ENCODE measurements at regions not wholly inside any gene's neighbourhood (a gene's known extent, or its start where the extent isn't known, plus 50 kb on each side); places are given as distances from the start of the nearest gene placed in this dataset.

DNA sequence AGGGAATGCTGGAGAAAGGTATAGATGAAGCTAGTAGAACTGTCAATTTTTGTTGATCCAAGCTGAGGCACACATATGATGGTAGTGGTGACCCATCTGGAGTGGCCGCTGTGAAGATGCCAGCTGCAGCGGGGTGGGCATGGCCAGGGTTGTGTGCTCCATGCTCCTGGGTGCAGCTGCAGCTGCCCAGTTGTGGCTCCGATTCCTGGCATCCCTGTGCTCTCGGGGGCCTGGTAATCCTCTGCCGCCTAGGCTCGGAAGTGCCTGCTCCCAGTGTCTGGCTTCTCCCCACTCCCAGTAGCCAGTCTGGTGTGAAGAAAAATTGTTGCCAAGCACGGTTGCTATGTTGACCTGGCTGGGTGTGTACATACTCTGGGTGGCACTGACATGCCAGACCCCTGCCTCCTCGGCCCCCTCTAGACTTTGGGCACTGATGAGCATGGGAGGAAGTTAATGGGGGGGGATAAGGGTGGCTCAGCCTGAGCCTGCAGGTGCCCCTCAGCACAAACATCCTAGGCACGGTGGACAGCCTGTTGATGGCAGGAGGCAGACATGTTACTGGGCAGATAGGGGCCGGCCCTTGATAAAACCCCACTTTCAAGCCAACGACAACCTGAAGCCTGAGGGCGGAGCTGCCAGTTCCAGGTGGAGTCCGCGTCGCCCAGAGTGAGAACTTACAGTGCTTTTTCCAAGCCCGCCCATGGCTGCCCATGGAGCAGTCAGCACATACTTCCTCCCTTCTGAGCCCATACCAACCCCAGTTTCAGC, 1400.7 kb downstream of the PCDH9 start:
- Histone ChIP-seq H3K9me3 (ENCODE audit: insufficient read depth, low read depth, low read length) (no peaks in the 10 kb centered on the region), H3K4me2 (ENCODE audit: low read length) (no peak overlapping the region), H3K27ac (ENCODE audit: low read depth, low read length) (no peak overlapping the region), H3K79me2 (ENCODE audit: insufficient read depth, low read length) (no peaks in the 10 kb centered on the region), H3K9ac (ENCODE audit: low read length) (no peak overlapping the region), H3K36me3 (ENCODE audit: insufficient read depth, low read length) (no peaks in the 10 kb centered on the region), H3K4me1 (ENCODE audit: insufficient read depth, low read length) (no peaks in the 10 kb centered on the region), H3K27me3 (ENCODE audit: insufficient read depth, low read length) (no peaks in the 10 kb centered on the region), H3K4me3 (ENCODE audit: insufficient read depth, low read depth, low read length) (no peak overlapping the region), H2AFZ (ENCODE audit: low read depth, low read length) (no peak overlapping the region), H4K20me1 (ENCODE audit: insufficient read depth, low read length) (no peaks in the 10 kb centered on the region)
- no peak for DNase-seq (ENCODE audit: low read depth)
- Mint-ChIP-seq H3K36me3 (ENCODE audit: low read depth, unreplicated experiment) (no peaks in the 10 kb centered on the region), H3K27ac (ENCODE audit: unreplicated experiment) (no peak overlapping the region), H3K9me3 (ENCODE audit: unreplicated experiment) (no peaks in the 10 kb centered on the region), H3K4me3 (ENCODE audit: unreplicated experiment) (no peak overlapping the region), H3K4me1 (ENCODE audit: low read depth, unreplicated experiment) (no peaks in the 10 kb centered on the region), H3K27me3 (ENCODE audit: low read depth, unreplicated experiment) (no peaks in the 10 kb centered on the region)
- no peak for FAIRE-seq
- TF ChIP-seq, protein P1, sequence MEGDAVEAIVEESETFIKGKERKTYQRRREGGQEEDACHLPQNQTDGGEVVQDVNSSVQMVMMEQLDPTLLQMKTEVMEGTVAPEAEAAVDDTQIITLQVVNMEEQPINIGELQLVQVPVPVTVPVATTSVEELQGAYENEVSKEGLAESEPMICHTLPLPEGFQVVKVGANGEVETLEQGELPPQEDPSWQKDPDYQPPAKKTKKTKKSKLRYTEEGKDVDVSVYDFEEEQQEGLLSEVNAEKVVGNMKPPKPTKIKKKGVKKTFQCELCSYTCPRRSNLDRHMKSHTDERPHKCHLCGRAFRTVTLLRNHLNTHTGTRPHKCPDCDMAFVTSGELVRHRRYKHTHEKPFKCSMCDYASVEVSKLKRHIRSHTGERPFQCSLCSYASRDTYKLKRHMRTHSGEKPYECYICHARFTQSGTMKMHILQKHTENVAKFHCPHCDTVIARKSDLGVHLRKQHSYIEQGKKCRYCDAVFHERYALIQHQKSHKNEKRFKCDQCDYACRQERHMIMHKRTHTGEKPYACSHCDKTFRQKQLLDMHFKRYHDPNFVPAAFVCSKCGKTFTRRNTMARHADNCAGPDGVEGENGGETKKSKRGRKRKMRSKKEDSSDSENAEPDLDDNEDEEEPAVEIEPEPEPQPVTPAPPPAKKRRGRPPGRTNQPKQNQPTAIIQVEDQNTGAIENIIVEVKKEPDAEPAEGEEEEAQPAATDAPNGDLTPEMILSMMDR (IDR thresholded peaks at IDR 0.05; ENCODE audit: insufficient read depth, low read depth, low read length): no peak
- TF ChIP-seq EZH2 (IDR thresholded peaks at IDR 0.05; ENCODE audit: insufficient read depth, low read length): no peak

DNA sequence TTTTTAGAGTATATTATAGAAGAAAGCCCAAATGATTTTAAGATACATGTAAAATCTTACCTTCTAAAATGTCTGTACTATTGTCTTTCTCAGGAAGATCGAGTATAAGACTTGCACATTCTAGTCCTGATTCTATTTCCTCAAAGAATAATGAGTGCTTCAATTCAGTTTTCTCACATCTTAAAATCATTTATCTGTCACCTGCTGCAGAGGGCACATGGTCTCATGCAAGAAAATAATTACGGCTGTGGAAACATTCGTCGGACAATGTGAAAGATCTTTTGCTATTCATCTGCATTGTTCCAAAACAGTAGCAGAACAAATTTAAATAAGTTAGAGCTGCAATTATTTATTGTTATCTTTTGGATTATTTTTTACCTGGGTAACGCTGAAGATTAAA, 1403.5 kb downstream of the PCDH9 start:
- DNase-seq (ENCODE audit: low read depth) (no peak), FAIRE-seq (no peak)
- TF ChIP-seq, protein P1 (IDR thresholded peaks at IDR 0.05; ENCODE audit: insufficient read depth, low read depth, low read length): no peak
- TF ChIP-seq EZH2 (IDR thresholded peaks at IDR 0.05; ENCODE audit: insufficient read depth, low read length): no peak
- Histone ChIP-seq H2AFZ (ENCODE audit: low read depth, low read length) (no peak overlapping the region), H3K9me3 (ENCODE audit: insufficient read depth, low read depth, low read length) (no peaks in the 10 kb centered on the region), H3K36me3 (ENCODE audit: insufficient read depth, low read length) (no peaks in the 10 kb centered on the region), H4K20me1 (ENCODE audit: insufficient read depth, low read length) (no peaks in the 10 kb centered on the region), H3K4me3 (ENCODE audit: insufficient read depth, low read depth, low read length) (no peak overlapping the region), H3K79me2 (ENCODE audit: insufficient read depth, low read length) (no peaks in the 10 kb centered on the region), H3K4me1 (ENCODE audit: insufficient read depth, low read length) (no peaks in the 10 kb centered on the region), H3K27ac (ENCODE audit: low read depth, low read length) (no peak overlapping the region), H3K27me3 (ENCODE audit: insufficient read depth, low read length) (no peaks in the 10 kb centered on the region), H3K4me2 (ENCODE audit: low read length) (no peak overlapping the region), H3K9ac (ENCODE audit: low read length) (no peak overlapping the region)
- Mint-ChIP-seq H3K4me1 (ENCODE audit: low read depth, unreplicated experiment) (no peaks in the 10 kb centered on the region), H3K4me3 (ENCODE audit: unreplicated experiment) (no peak overlapping the region), H3K36me3 (ENCODE audit: low read depth, unreplicated experiment) (no peaks in the 10 kb centered on the region), H3K9me3 (ENCODE audit: unreplicated experiment) (no peaks in the 10 kb centered on the region), H3K27me3 (ENCODE audit: low read depth, unreplicated experiment) (no peaks in the 10 kb centered on the region), H3K27ac (ENCODE audit: unreplicated experiment) (no peak overlapping the region)

DNA sequence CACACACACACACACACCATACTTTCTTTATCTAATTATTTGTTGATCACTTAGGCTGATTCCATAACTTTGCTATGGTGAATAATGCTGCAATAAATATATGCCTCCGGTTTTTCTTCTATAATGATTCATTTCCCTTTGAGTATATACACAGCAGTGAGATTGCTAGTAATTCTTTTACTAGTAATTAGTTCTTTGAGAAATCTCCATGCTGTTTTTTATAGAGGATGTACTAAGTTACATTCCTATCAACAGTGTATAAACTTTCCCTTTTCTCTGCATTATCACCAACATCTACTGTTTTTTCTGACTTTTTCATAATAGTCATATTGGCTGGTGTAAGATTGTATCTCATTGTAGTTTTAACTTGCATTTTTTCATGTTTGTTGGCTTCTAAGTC, 1405.1 kb downstream of the PCDH9 start:
- Histone ChIP-seq H4K20me1 (ENCODE audit: insufficient read depth, low read length) (no peaks in the 10 kb centered on the region), H3K9me3 (ENCODE audit: insufficient read depth, low read depth, low read length) (no peaks in the 10 kb centered on the region), H3K79me2 (ENCODE audit: insufficient read depth, low read length) (no peaks in the 10 kb centered on the region), H3K4me3 (ENCODE audit: insufficient read depth, low read depth, low read length) (no peak overlapping the region), H3K4me1 (ENCODE audit: insufficient read depth, low read length) (no peaks in the 10 kb centered on the region), H3K4me2 (ENCODE audit: low read length) (no peak overlapping the region), H3K27me3 (ENCODE audit: insufficient read depth, low read length) (no peaks in the 10 kb centered on the region), H3K27ac (ENCODE audit: low read depth, low read length) (no peak overlapping the region), H3K9ac (ENCODE audit: low read length) (no peak overlapping the region), H2AFZ (ENCODE audit: low read depth, low read length) (no peak overlapping the region), H3K36me3 (ENCODE audit: insufficient read depth, low read length) (no peaks in the 10 kb centered on the region)
- no peaks in the 10 kb centered on the region for H3K4me1 Mint-ChIP-seq (ENCODE audit: low read depth, unreplicated experiment)
- DNase-seq (ENCODE audit: low read depth) (no peak), FAIRE-seq (peak; percentile 50)
- H3K9me3 Mint-ChIP-seq (ENCODE audit: unreplicated experiment): no peaks in the 10 kb centered on the region
- no peak overlapping the region for H3K27ac Mint-ChIP-seq (ENCODE audit: unreplicated experiment)
- no peaks in the 10 kb centered on the region for H3K27me3 Mint-ChIP-seq (ENCODE audit: low read depth, unreplicated experiment)
- no peak overlapping the region for H3K4me3 Mint-ChIP-seq (ENCODE audit: unreplicated experiment)
- H3K36me3 Mint-ChIP-seq (ENCODE audit: low read depth, unreplicated experiment): no peaks in the 10 kb centered on the region
- TF ChIP-seq EZH2 (IDR thresholded peaks at IDR 0.05; ENCODE audit: insufficient read depth, low read length): no peak

Data from astrocyte (in vitro differentiated cells and primary cell).